ENCODE measurements at regions not wholly inside any gene's neighbourhood (a gene's known extent, or its start where the extent isn't known, plus 50 kb on each side); places are given as distances from the start of the nearest gene placed in this dataset.
"Not testable (repeated sequence)": the region's sequence is repeated elsewhere in the genome, so short reads cannot be mapped to it uniquely, and the experiment has no call there.

GRCh38 chr2:156003780-156004179, 328.7 kb downstream of the NR4A2 start:
- DNase-seq: no peak

- DNase-seq: no peak
Observed at GRCh38 chr2:156001851-156002250, 330.7 kb downstream of the NR4A2 start.

GRCh38 chr2:155997538-155997937, 335.0 kb downstream of the NR4A2 start:
- no peak for DNase-seq

GRCh38 chr2:155994315-155994714, 338.2 kb downstream of the NR4A2 start:
- DNase-seq: no peak

- DNase-seq: no peak
Observed at GRCh38 chr2:155983845-155984244, 348.7 kb downstream of the NR4A2 start.

GRCh38 chr2:155982135-155982534, 350.4 kb downstream of the NR4A2 start:
- DNase-seq: no peak

GRCh38 chr2:155980941-155981560, 351.5 kb downstream of the NR4A2 start:
- no peak for DNase-seq

- no peak for DNase-seq
Observed at GRCh38 chr2:155975734-155976133, 356.8 kb downstream of the NR4A2 start.

- DNase-seq: no peak
Observed at GRCh38 chr2:155972916-155973315, 359.6 kb downstream of the NR4A2 start.

GRCh38 chr2:155966064-155966471, 366.5 kb downstream of the NR4A2 start:
- not testable (repeated sequence) for DNase-seq

GRCh38 chr2:155965415-155966063, 367.0 kb downstream of the NR4A2 start:
- no peak for DNase-seq

GRCh38 chr2:155961641-155962040, 370.9 kb downstream of the NR4A2 start:
- no peak for DNase-seq

GRCh38 chr2:155958834-155959233, 373.7 kb downstream of the NR4A2 start:
- DNase-seq: no peak

- no peak for DNase-seq
Observed at GRCh38 chr2:155947069-155947468, 385.5 kb downstream of the NR4A2 start.

- DNase-seq: no peak
Observed at GRCh38 chr2:155944218-155944617, 388.3 kb downstream of the NR4A2 start.

- DNase-seq: no peak
Observed at GRCh38 chr2:155930312-155930711, 402.2 kb downstream of the NR4A2 start.

GRCh38 chr2:155917380-155917779, 415.1 kb downstream of the NR4A2 start:
- no peak for DNase-seq

- DNase-seq: no peak
Observed at GRCh38 chr2:155913356-155913755, 419.2 kb downstream of the NR4A2 start.

GRCh38 chr2:155908567-155908966, 424.0 kb downstream of the NR4A2 start:
- DNase-seq: no peak

- DNase-seq: no peak
Observed at GRCh38 chr2:155907211-155907610, 425.3 kb downstream of the NR4A2 start.

- no peak for DNase-seq
Observed at GRCh38 chr2:155905657-155906056, 426.9 kb downstream of the NR4A2 start.

GRCh38 chr2:155904720-155905119, 427.8 kb downstream of the NR4A2 start:
- no peak for DNase-seq

GRCh38 chr2:155902635-155903034, 429.9 kb downstream of the NR4A2 start:
- DNase-seq: no peak

- DNase-seq: no peak
Observed at GRCh38 chr2:155895016-155895415, 437.5 kb downstream of the NR4A2 start.

- DNase-seq: not testable (repeated sequence)
Observed at GRCh38 chr2:155880382-155880781, 452.1 kb downstream of the NR4A2 start.
